Thoracic aorta (tissue), 2 donors: ENCODE measurements at regions not wholly inside any gene's neighbourhood (a gene's known extent, or its start where the extent isn't known, plus 50 kb on each side); places are given as distances from the start of the nearest gene placed in this dataset.

Experiments used
- ATAC-seq: fragments of 150-250 bp; one replicate; pipeline ENCODE4 v1.8.0; 2017; ENCODE audit warnings: low read depth; ENCODE audit not compliant: insufficient number of reproducible peaks, low FRiP score
- DNase-seq: peaks from one replicate; pipeline ENCODE4 v3.0.0-alpha.2; 2020; ENCODE audit warnings: low spot score
- H3K27ac ChIP-seq, 2 donors: fragments of 200-600 bp; sonication (generic); 1 replicate in 1 of 2; 2 replicates in 1 of 2; pipeline ENCODE4 v1.5.1; 2016; ENCODE audit warnings: mild to moderate bottlenecking in 2 of 2, moderate library complexity in 2 of 2
- H3K27me3 ChIP-seq: fragments of 200-600 bp; sonication (generic); replicated peaks from 2 replicates; pipeline ENCODE4 v1.6.0; 2016; ENCODE audit warnings: mild to moderate bottlenecking; ENCODE audit not compliant: insufficient read depth
- H3K36me3 ChIP-seq: fragments of 200-600 bp; sonication (generic); one replicate; pipeline ENCODE4 v1.5.1; 2016
- H3K4me1 ChIP-seq, 2 donors: fragments of 200-600 bp; sonication (generic); 1 replicate in 1 of 2; 2 replicates in 1 of 2; pipeline versions ENCODE4 v1.5.1 to v1.6.0; 2016; ENCODE audit warnings: low read depth in 2 of 2, mild to moderate bottlenecking in 1 of 2; ENCODE audit not compliant: control insufficient read depth in 1 of 2
- H3K4me3 ChIP-seq: fragments of 200-600 bp; sonication (generic); 2 replicates; pipeline ENCODE4 v1.5.1; 2016; ENCODE audit warnings: mild to moderate bottlenecking
- H3K9me3 ChIP-seq: fragments of 200-600 bp; sonication (generic); 2 replicates; pipeline ENCODE4 v1.5.1; 2016
- TF ChIP-seq, protein P1 (sequence below): fragments of 200-600 bp; sonication (generic); IDR thresholded peaks from one replicate; pipeline ENCODE4 v1.5.1; 2019; ENCODE audit warnings: antibody characterized with exemption

GRCh38 chr1:218836264-218836663 is 337.4 kb upstream of the LYPLAL1 start:
- no peak for DNase-seq
- Histone ChIP-seq H3K9me3 (no peaks in the 10 kb centered on the region), H3K4me3 (no peak overlapping the region), H3K36me3 (no peaks in the 10 kb centered on the region), H3K4me1 (no peaks in the 10 kb centered on the region), H3K27ac (no peak overlapping the region), H3K27me3 (no peaks in the 10 kb centered on the region)
- ATAC-seq = no peak
- TF ChIP-seq, protein P1, sequence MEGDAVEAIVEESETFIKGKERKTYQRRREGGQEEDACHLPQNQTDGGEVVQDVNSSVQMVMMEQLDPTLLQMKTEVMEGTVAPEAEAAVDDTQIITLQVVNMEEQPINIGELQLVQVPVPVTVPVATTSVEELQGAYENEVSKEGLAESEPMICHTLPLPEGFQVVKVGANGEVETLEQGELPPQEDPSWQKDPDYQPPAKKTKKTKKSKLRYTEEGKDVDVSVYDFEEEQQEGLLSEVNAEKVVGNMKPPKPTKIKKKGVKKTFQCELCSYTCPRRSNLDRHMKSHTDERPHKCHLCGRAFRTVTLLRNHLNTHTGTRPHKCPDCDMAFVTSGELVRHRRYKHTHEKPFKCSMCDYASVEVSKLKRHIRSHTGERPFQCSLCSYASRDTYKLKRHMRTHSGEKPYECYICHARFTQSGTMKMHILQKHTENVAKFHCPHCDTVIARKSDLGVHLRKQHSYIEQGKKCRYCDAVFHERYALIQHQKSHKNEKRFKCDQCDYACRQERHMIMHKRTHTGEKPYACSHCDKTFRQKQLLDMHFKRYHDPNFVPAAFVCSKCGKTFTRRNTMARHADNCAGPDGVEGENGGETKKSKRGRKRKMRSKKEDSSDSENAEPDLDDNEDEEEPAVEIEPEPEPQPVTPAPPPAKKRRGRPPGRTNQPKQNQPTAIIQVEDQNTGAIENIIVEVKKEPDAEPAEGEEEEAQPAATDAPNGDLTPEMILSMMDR = no peak

- Histone ChIP-seq H3K36me3 (no peaks in the 10 kb centered on the region), H3K27ac (no peak overlapping the region), H3K27me3 (no peaks in the 10 kb centered on the region), H3K4me1 (no peaks in the 10 kb centered on the region), H3K4me3 (no peak overlapping the region), H3K9me3 (no peaks in the 10 kb centered on the region)
- TF ChIP-seq, protein P1 = no peak
- DNase-seq (no peak), ATAC-seq (no peak)
These were observed 336.6 kb upstream of the LYPLAL1 start for GRCh38 chr1:218837051-218837450.

DNA sequence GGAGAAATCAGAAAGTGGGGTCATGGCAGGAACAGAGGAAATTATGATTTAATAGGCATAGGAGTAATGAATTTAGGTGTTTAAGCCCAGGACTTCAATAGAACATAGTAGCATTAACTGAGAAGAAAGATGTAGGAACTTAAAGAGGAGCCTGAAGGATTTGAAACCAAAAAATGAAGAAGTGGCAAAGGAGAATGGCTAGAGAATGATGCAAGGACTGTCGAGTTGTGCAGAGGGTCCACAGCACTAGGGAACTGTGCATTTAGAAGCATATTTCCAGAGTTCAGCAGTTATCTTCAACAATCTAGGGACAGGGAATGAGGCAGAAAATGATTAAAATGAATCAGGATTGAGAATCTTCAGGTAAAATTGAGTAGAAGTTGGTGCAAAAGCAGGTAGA is 328.1 kb upstream of the LYPLAL1 start:
- no peaks in the 10 kb centered on the region for H3K27me3 ChIP-seq
- no peak overlapping the region for H3K27ac ChIP-seq
- no peaks in the 10 kb centered on the region for H3K4me1 ChIP-seq
- no peaks in the 10 kb centered on the region for H3K36me3 ChIP-seq
- H3K4me3 ChIP-seq = no peak overlapping the region
- TF ChIP-seq, protein P1 = no peak
- no peak for DNase-seq
- H3K9me3 ChIP-seq = no peaks in the 10 kb centered on the region
- no peak for ATAC-seq

GRCh38 chr1:218846181-218846580 is 327.5 kb upstream of the LYPLAL1 start:
- no peaks in the 10 kb centered on the region for H3K27me3 ChIP-seq
- ATAC-seq (no peak), DNase-seq (no peak)
- H3K4me1 ChIP-seq = no peaks in the 10 kb centered on the region
- no peak overlapping the region for H3K27ac ChIP-seq
- no peaks in the 10 kb centered on the region for H3K9me3 ChIP-seq
- H3K4me3 ChIP-seq = no peak overlapping the region
- H3K36me3 ChIP-seq = no peaks in the 10 kb centered on the region
- TF ChIP-seq, protein P1 = no peak

GRCh38 chr1:218847089-218847768 is 326.4 kb upstream of the LYPLAL1 start:
- Histone ChIP-seq H3K27ac (no peak overlapping the region), H3K27me3 (no peaks in the 10 kb centered on the region), H3K9me3 (no peaks in the 10 kb centered on the region), H3K4me3 (no peak overlapping the region), H3K4me1 (no peaks in the 10 kb centered on the region), H3K36me3 (no peaks in the 10 kb centered on the region)
- TF ChIP-seq, protein P1 = no peak
- ATAC-seq (no peak), DNase-seq (no peak)
